ENCODE measurements at regions not wholly inside any gene's neighbourhood (a gene's known extent, or its start where the extent isn't known, plus 50 kb on each side); places are given as distances from the start of the nearest gene placed in this dataset.

GRCh38 chr7:16365952-16366351, 55.4 kb downstream of the CRPPA start:
- H3K9me3 ChIP-seq (ENCODE audit: control insufficient read depth in 2 of 3, insufficient read depth in 1 of 3, low read length in 3 of 3): peaks cover 0 to 8% (median 0%) of the 10 kb centered on the region in 3 donors
- no peak overlapping the region for H3K4me3 ChIP-seq (ENCODE audit: low read length in 3 of 3)
- DNase-seq (no peak), FAIRE-seq (no peak)
- no peak for TF ChIP-seq CTCF (IDR thresholded peaks at IDR 0.05; ENCODE audit: borderline replicate concordance, extremely low read depth, insufficient read depth)
- no peaks in the 10 kb centered on the region for H3K36me3 ChIP-seq (ENCODE audit: control insufficient read depth in 2 of 3, insufficient read depth in 3 of 3, low read length in 3 of 3)
- no peak overlapping the region for H3K27ac ChIP-seq (ENCODE audit: low read depth in 2 of 2, low read length in 2 of 2)
- H3K27me3 ChIP-seq (ENCODE audit: control insufficient read depth, insufficient read depth, low read length): no peaks in the 10 kb centered on the region
- no peak overlapping the region for H3K9ac ChIP-seq (ENCODE audit: low read length in 3 of 3)
- peaks cover 0 to 8% (median 0%) of the 10 kb centered on the region in 3 donors for H3K4me1 ChIP-seq (ENCODE audit: control insufficient read depth in 2 of 3, insufficient read depth in 2 of 3, low read depth in 1 of 3, low read length in 3 of 3)
- intact Hi-C loops (cut with DNase I): no loop called here

DNA sequence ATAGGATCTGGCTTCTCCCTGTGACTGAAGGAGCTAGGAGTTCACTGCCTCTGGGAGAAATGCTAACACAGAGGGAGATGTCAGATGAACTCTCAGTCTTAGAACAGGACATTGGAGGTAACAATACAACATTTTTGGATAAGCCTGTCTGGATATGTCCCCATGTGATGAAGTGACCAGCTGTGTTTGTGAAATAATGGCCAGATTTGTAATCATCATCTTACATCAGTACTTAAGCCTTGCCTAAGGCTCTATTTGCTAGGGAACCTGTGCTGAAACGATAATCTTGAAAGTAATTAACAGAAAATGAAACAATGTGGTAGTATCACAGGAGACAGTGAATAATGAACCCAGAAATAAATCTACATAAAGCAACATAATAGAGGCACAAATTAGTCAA, 56.2 kb downstream of the CRPPA start:
- peaks cover 0 to 8% (median 0%) of the 10 kb centered on the region in 3 donors for H3K4me1 ChIP-seq (ENCODE audit: control insufficient read depth in 2 of 3, insufficient read depth in 2 of 3, low read depth in 1 of 3, low read length in 3 of 3)
- no peak for FAIRE-seq
- no peaks in the 10 kb centered on the region for H3K36me3 ChIP-seq (ENCODE audit: control insufficient read depth in 2 of 3, insufficient read depth in 3 of 3, low read length in 3 of 3)
- no peak overlapping the region for H3K9ac ChIP-seq (ENCODE audit: low read length in 3 of 3)
- H3K4me3 ChIP-seq (ENCODE audit: low read length in 3 of 3): no peak overlapping the region
- no peak for DNase-seq
- TF ChIP-seq CTCF (IDR thresholded peaks at IDR 0.05; ENCODE audit: borderline replicate concordance, extremely low read depth, insufficient read depth): no peak
- no peaks in the 10 kb centered on the region for H3K27me3 ChIP-seq (ENCODE audit: control insufficient read depth, insufficient read depth, low read length)
- peaks cover 0 to 6% (median 0%) of the 10 kb centered on the region in 3 donors for H3K9me3 ChIP-seq (ENCODE audit: control insufficient read depth in 2 of 3, insufficient read depth in 1 of 3, low read length in 3 of 3)
- intact Hi-C loops (cut with DNase I): no loop called here
- no peak overlapping the region for H3K27ac ChIP-seq (ENCODE audit: low read depth in 2 of 2, low read length in 2 of 2)

- no peak for DNase-seq
- Histone ChIP-seq H3K9me3 (ENCODE audit: control insufficient read depth in 2 of 3, insufficient read depth in 1 of 3, low read length in 3 of 3) (no peaks in the 10 kb centered on the region), H3K36me3 (ENCODE audit: control insufficient read depth in 2 of 3, insufficient read depth in 3 of 3, low read length in 3 of 3) (no peaks in the 10 kb centered on the region), H3K9ac (ENCODE audit: low read length in 3 of 3) (no peak overlapping the region), H3K27ac (ENCODE audit: low read depth in 2 of 2, low read length in 2 of 2) (no peak overlapping the region), H3K4me1 (ENCODE audit: control insufficient read depth in 2 of 3, insufficient read depth in 2 of 3, low read depth in 1 of 3, low read length in 3 of 3) (no peaks in the 10 kb centered on the region), H3K4me3 (ENCODE audit: low read length in 3 of 3) (no peak overlapping the region), H3K27me3 (ENCODE audit: control insufficient read depth, insufficient read depth, low read length) (no peaks in the 10 kb centered on the region)
- TF ChIP-seq CTCF (IDR thresholded peaks at IDR 0.05; ENCODE audit: borderline replicate concordance, extremely low read depth, insufficient read depth): no peak
- intact Hi-C loops (cut with DNase I): no loop called here
- FAIRE-seq: no peak
Observed at GRCh38 chr7:16359216-16359615, 62.1 kb downstream of the CRPPA start.

- intact Hi-C loops (cut with DNase I): no loop called here
- FAIRE-seq: no peak
- Histone ChIP-seq H3K4me3 (ENCODE audit: low read length in 3 of 3) (no peak overlapping the region), H3K9me3 (ENCODE audit: control insufficient read depth in 2 of 3, insufficient read depth in 1 of 3, low read length in 3 of 3) (no peaks in the 10 kb centered on the region), H3K9ac (ENCODE audit: low read length in 3 of 3) (no peak overlapping the region), H3K27me3 (ENCODE audit: control insufficient read depth, insufficient read depth, low read length) (no peaks in the 10 kb centered on the region), H3K4me1 (ENCODE audit: control insufficient read depth in 2 of 3, insufficient read depth in 2 of 3, low read depth in 1 of 3, low read length in 3 of 3) (no peaks in the 10 kb centered on the region), H3K36me3 (ENCODE audit: control insufficient read depth in 2 of 3, insufficient read depth in 3 of 3, low read length in 3 of 3) (no peaks in the 10 kb centered on the region), H3K27ac (ENCODE audit: low read depth in 2 of 2, low read length in 2 of 2) (no peak overlapping the region)
- DNase-seq: no peak
- TF ChIP-seq CTCF (IDR thresholded peaks at IDR 0.05; ENCODE audit: borderline replicate concordance, extremely low read depth, insufficient read depth): no peak
Observed at GRCh38 chr7:16357921-16358320, 63.4 kb downstream of the CRPPA start.

Data from kidney (tissue), 13 donors.